ENCODE measurements at regions not wholly inside any gene's neighbourhood (a gene's known extent, or its start where the extent isn't known, plus 50 kb on each side); places are given as distances from the start of the nearest gene placed in this dataset.
"Not testable (repeated sequence)": the region's sequence is repeated elsewhere in the genome, so short reads cannot be mapped to it uniquely, and the experiment has no call there.

DNA sequence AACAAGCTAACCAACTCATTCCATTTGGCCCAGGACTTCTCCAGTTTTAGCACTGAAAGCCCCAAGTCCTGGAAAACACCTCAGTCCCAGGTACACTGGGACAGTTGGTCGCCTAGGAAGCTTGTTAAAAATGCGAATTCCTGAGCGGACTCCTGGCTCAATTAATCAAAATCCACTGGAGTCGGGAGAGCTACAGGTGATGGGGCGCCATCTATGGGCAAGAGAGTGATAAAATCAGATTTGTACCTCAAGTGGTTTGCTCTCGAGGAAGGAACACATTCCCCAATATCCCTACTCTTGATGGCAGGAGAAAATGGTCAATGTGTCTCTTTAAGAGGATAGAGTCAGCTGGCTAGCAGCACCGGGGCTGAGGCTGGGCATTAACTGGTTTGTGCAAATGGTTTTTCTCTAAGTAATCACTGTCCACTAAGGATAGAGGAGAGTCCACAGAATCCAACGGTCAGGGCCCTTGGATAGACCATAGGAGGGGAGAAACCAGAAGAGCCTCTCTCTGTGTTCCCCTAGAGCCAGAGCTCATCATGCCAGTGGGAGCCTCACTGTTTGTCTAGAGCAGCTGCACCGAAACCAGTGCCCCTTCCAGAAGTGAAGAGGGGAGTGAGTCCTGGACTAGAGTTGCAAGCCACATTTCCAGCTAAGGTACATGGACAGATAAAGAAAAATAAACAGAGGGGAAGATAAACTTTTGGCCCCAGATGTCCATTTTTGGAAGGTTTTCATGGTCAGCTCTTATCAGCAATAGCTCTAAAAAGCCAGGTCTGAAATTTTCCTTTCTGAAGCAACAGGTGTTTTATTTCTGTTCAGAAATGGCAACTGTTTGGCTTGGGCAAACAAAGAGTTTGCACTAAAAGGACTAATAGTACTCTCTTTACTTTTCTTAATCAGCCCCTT, 148.5 kb downstream of the TENT5C start:
- ATAC-seq = peak; percentile 20 to 27
- WGBS = 12% methylated on average over 9 of the region's 9 CpGs
- H3K4me1 ChIP-seq (ENCODE audit: control insufficient read depth, insufficient read depth, low read length) = no peaks in the 10 kb centered on the region
- intact Hi-C loops (cut with DNase I) = loop anchor here (2.0 to 10.0 kb wide), 4 partner anchors 140 to 237 kb away; partner anchors contain the start of gene TENT5C (in 1 of the 4)
- DNase-seq = peak; percentile 37 to 70 (median 63)
- no peak overlapping the region for H3K27ac ChIP-seq (ENCODE audit: low read length)
- H3K9me3 ChIP-seq (ENCODE audit: control insufficient read depth, low read length) = no peaks in the 10 kb centered on the region
- no peaks in the 10 kb centered on the region for H3K27me3 ChIP-seq (ENCODE audit: control insufficient read depth, insufficient read depth)
- no peak overlapping the region for H3K4me3 ChIP-seq (ENCODE audit: low read length)

DNA sequence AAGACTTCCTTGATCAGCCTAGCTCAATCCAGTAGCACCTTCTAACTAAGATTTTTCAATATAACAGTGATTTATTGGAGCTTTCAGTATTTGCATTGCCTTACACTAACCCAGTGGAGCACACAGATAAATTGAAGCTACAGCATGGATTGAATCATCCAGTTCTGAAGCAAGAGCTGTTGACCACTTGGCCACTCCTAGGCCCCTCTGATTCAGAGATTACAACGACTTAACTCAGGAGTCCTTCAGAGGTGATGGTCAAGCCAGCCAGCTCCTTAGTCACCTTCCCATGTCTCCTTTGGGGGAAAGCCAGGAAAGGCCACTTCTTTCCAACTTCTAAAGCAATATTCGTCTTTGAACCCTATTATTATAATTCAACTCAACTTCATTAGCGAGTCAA, 151.8 kb downstream of the TENT5C start:
- no peak overlapping the region for H3K27ac ChIP-seq (ENCODE audit: low read length)
- WGBS = 69% methylated on average over 3 of the region's 3 CpGs
- no peaks in the 10 kb centered on the region for H3K9me3 ChIP-seq (ENCODE audit: control insufficient read depth, low read length)
- no peak overlapping the region for H3K4me3 ChIP-seq (ENCODE audit: low read length)
- ATAC-seq (no peak), DNase-seq (no peak)
- intact Hi-C loops (cut with DNase I) = loop anchor here in 3 of 4 donors (2.0 to 10.0 kb wide), 5 partner anchors 143 to 245 kb away; partner anchors contain the start of gene TENT5C (in 2 of the 3)
- no peaks in the 10 kb centered on the region for H3K27me3 ChIP-seq (ENCODE audit: control insufficient read depth, insufficient read depth)
- H3K4me1 ChIP-seq (ENCODE audit: control insufficient read depth, insufficient read depth, low read length) = no peaks in the 10 kb centered on the region

DNA sequence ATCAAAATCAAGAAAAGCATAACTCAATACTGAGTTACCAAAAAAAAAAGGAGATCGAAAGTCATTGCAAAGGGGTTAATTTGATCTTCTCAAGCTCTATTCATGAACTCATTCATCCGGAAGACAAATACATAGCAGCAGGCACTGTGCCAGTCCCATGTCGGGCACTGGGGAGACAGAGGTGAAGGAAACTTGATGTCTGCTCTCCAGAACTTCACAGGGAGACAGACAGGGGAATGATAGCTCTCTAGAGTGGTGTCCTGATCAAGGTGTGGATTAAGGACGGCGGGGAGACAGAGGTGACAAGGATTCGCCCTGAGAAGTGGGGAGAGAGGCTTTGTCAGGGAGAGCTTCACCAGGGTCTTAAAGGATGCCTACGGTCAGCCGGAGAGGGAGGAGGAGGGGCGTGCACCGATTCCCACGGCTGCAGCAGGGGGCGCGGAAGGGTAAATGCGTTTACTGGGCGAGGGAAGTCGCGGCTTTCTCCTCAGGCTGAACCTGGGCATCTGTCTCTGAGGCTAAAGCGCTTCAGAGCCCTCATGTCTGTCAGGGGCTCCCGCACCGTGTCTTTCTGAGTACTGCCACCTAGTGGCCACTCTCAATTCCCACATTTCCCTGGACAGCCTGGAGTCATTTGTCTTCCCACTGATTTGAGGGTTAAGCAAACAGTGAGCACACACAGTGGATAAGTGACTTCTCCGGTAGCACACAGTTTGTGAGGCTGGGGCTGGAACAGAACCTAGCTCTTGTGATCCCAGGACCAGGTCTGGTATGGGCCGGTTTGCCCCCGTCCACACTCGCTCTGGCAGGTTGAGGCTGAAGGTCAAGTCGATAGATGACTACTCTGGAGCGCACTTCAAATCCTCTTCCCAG, 152.8 kb downstream of the TENT5C start:
- H3K9me3 ChIP-seq (ENCODE audit: control insufficient read depth, low read length) = no peaks in the 10 kb centered on the region
- 12% methylated on average over 26 of the region's 26 CpGs for WGBS
- no peaks in the 10 kb centered on the region for H3K27me3 ChIP-seq (ENCODE audit: control insufficient read depth, insufficient read depth)
- peak overlapping the region; percentile 36 for H3K4me3 ChIP-seq (ENCODE audit: low read length)
- intact Hi-C loops (cut with DNase I) = loop anchor here in 3 of 4 donors (2.0 to 10.0 kb wide), 5 partner anchors 144 to 246 kb away; partner anchors contain the start of gene TENT5C (in 2 of the 3)
- no peaks in the 10 kb centered on the region for H3K4me1 ChIP-seq (ENCODE audit: control insufficient read depth, insufficient read depth, low read length)
- DNase-seq (peak; percentile 60 to 76 (median 75)), ATAC-seq (peak; percentile 95 to 96)
- H3K27ac ChIP-seq (ENCODE audit: low read length) = no peak overlapping the region

DNA sequence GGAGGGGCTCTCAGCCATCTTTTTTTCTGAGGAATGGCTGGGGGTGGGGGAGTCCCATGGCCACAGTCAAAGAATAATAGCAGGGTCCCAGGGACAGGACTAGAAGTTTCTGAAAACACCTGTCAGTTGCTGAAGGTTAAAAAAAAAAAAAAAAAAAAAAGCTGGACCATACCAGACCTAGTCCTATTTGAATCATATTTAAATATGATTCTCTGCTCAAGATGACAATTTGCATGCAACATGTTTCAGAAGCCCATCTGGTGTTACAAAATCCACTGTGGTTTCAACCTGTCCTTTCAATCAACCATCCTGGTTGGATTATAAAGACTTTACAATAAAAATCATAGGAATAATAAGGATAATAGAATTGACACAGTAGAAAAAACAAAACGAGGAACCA, 153.7 kb downstream of the TENT5C start:
- Histone ChIP-seq H3K9me3 (ENCODE audit: control insufficient read depth, low read length) (no peaks in the 10 kb centered on the region), H3K4me3 (ENCODE audit: low read length) (no peak overlapping the region), H3K27me3 (ENCODE audit: control insufficient read depth, insufficient read depth) (no peaks in the 10 kb centered on the region), H3K4me1 (ENCODE audit: control insufficient read depth, insufficient read depth, low read length) (no peaks in the 10 kb centered on the region), H3K27ac (ENCODE audit: low read length) (no peak overlapping the region)
- DNase-seq (no peak), ATAC-seq (no peak)
- 57% methylated on average over 1 of the region's 1 CpG for WGBS
- intact Hi-C loops (cut with DNase I) = loop anchor here in 3 of 4 donors (2.0 to 10.0 kb wide), 5 partner anchors 145 to 247 kb away; partner anchors contain the start of gene TENT5C (in 2 of the 3)

DNA sequence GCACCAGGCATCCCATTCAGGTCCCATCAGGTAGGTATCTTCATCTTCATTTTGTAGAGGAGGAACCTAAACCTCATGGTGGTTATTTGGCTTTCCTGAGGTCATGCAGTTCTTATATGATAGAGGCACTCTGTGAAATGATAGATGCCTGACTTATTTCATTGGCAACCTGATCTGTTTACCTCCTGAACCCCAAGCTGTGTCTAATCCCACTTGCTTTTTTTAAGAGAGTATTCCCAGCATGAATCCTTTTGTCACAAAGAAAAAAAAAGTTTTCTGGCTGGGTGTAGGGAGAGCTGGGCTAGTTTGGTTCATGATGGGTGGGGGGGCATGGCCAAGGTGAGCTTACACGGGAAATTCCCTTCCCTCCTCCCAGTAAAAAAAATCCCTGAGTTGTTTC, 154.2 kb downstream of the TENT5C start:
- Histone ChIP-seq H3K27ac (ENCODE audit: low read length) (no peak overlapping the region), H3K27me3 (ENCODE audit: control insufficient read depth, insufficient read depth) (no peaks in the 10 kb centered on the region), H3K9me3 (ENCODE audit: control insufficient read depth, low read length) (no peaks in the 10 kb centered on the region), H3K4me3 (ENCODE audit: low read length) (no peak overlapping the region), H3K4me1 (ENCODE audit: control insufficient read depth, insufficient read depth, low read length) (no peaks in the 10 kb centered on the region)
- WGBS = 71% methylated on average over 1 of the region's 1 CpG
- ATAC-seq (no peak), DNase-seq (no peak)
- intact Hi-C loops (cut with DNase I) = no loop called here

DNA sequence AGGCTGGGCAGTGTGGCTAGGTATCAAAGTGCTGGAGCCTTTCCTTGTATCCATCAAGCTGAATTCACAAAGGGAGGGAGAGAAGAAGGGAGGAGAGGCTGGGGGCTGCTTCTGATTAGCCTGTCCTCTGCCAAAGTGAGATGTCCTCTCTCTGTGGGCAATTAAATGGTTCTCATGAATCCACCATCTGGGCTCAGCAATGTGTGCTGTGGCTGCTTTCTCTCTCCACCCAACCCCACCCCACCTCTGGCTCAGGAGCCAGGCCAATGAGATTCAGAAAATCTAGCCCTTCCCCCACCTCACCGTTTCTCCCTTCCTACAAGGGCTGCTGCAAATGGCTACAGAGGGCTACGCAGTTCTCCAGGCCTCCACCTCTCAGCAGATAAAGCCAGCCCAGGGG, 154.6 kb downstream of the TENT5C start:
- no peak overlapping the region for H3K27ac ChIP-seq (ENCODE audit: low read length)
- DNase-seq (no peak), ATAC-seq (no peak)
- WGBS = 52% methylated on average over 2 of the region's 2 CpGs
- no peaks in the 10 kb centered on the region for H3K4me1 ChIP-seq (ENCODE audit: control insufficient read depth, insufficient read depth, low read length)
- no peaks in the 10 kb centered on the region for H3K27me3 ChIP-seq (ENCODE audit: control insufficient read depth, insufficient read depth)
- no peak overlapping the region for H3K4me3 ChIP-seq (ENCODE audit: low read length)
- intact Hi-C loops (cut with DNase I) = no loop called here
- no peaks in the 10 kb centered on the region for H3K9me3 ChIP-seq (ENCODE audit: control insufficient read depth, low read length)

DNA sequence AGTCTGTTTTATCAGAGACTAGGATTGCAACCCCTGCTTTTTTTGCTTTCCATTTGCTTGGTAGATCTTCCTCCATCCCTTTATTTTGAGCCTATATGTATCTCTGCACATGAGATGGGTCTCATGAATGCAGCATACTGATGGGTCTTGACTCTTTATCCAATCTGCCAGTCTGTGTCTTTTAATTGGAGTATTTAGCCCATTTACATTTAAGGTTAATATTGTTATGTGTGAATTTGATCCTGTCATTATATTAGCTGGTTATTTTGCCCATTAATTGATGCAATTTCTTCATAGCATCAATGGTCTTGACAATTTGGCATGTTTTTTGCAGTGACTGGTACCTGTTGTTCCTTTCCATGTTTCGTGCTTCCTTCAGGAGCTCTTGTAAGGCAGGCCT, 161.7 kb downstream of the GDAP2 start:
- H3K4me3 ChIP-seq (ENCODE audit: low read length); ATAC-seq; H3K4me1 ChIP-seq (ENCODE audit: control insufficient read depth, insufficient read depth, low read length); intact Hi-C loops (cut with DNase I); H3K9me3 ChIP-seq (ENCODE audit: control insufficient read depth, low read length); DNase-seq; H3K27ac ChIP-seq (ENCODE audit: low read length); H3K27me3 ChIP-seq (ENCODE audit: control insufficient read depth, insufficient read depth): not testable (repeated sequence)
- 72% methylated on average over 1 of the region's 1 CpG for WGBS

DNA sequence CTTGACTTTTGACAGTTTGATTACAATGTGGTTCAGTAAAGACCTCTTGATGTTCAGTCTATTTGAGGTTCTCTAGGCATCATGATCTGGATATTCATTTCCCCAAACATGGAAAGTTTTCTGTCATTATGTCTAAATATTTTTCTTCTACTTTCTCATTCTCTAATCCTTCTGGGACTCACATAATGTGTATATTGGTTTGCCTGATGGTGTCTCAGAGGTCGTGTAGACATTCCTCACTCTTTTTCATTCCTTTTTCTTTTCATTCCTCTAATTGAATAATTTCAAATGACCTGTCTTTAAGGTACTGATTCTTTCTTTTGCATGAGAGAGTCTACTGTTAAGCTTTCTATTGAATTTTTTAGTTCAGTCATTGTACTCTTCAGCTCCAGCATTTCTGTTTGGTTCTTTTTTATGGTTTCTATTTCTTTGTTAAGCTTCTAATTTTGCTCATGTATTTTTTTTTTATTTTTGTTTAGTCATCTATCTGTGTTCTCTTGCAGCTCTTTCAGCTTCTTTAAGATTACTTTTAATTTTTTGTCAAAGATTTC, 158.4 kb downstream of the GDAP2 start:
- Histone ChIP-seq H3K4me1 (ENCODE audit: control insufficient read depth, insufficient read depth, low read length) (no peaks in the 10 kb centered on the region), H3K27ac (ENCODE audit: low read length) (no peak overlapping the region), H3K27me3 (ENCODE audit: control insufficient read depth, insufficient read depth) (no peaks in the 10 kb centered on the region), H3K4me3 (ENCODE audit: low read length) (no peak overlapping the region), H3K9me3 (ENCODE audit: control insufficient read depth, low read length) (peaks cover 2% of the 10 kb centered on the region)
- no peak for DNase-seq
- intact Hi-C loops (cut with DNase I) = no loop called here
- 46% methylated on average over 1 of the region's 1 CpG for WGBS
- no peak for ATAC-seq

DNA sequence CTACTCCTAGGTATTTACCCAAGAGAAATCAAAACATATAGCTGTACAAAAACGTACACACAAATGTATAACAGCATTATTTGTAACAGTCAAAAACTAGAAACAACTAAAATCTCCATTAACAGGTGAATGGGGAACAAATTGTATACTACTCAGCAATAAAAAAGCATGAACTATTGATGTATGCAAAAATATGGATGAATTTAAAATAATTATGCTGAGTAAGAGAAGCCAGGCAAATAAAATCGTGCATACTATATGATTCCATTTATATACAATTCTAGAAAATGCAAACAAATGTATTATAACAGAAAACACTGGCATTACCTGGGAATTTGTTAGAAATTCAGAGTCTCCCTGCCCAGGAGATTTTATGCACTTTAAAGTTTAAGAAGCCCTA, 150.1 kb downstream of the GDAP2 start:
- Histone ChIP-seq H3K27ac (ENCODE audit: low read length) (no peak overlapping the region), H3K27me3 (ENCODE audit: control insufficient read depth, insufficient read depth) (no peaks in the 10 kb centered on the region), H3K4me1 (ENCODE audit: control insufficient read depth, insufficient read depth, low read length) (no peaks in the 10 kb centered on the region), H3K9me3 (ENCODE audit: control insufficient read depth, low read length) (no peaks in the 10 kb centered on the region), H3K4me3 (ENCODE audit: low read length) (no peak overlapping the region)
- ATAC-seq (no peak), DNase-seq (no peak)
- intact Hi-C loops (cut with DNase I) = no loop called here
- WGBS = 78% methylated on average over 2 of the region's 2 CpGs

DNA sequence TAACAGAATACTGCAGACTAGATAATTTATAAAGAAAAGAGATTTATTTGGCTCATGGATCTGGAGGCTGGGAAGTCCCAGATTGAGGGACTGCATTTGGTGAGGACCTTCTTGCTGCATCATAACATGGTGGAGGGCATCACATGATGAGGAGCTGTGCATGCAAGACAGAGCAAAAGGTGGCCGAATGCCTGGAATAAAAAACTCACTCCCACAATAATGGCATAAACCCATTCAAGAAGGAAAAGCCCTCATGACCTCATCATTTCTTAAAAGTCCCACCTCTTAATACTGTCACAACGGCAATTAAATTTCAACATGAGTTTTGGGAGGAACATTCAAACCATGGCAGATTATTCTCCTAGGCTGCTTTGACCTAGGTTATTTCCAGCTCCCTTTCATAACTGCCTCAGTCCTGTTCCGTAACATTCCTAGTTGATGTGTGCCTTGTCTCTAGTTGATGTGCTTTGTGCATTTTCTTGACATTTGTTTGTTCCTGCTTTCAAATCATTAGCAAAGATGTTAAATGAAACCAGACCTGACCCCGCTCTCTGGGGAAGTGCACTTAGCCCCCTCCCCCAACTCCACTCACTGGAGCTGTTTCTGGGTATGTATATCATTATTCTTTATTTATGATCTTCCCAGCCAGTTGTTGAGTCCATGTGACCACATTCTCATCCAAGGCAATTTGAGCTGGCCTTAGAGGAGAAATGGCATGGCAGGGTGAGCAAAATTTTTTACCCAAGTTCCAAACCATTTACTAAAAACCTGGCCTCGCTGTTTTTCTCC, 148.5 kb downstream of the GDAP2 start:
- H3K4me3 ChIP-seq (ENCODE audit: low read length) = no peak overlapping the region
- DNase-seq (no peak), ATAC-seq (no peak)
- no peaks in the 10 kb centered on the region for H3K4me1 ChIP-seq (ENCODE audit: control insufficient read depth, insufficient read depth, low read length)
- WGBS = 73% methylated on average over 5 of the region's 5 CpGs
- no peak overlapping the region for H3K27ac ChIP-seq (ENCODE audit: low read length)
- no peaks in the 10 kb centered on the region for H3K27me3 ChIP-seq (ENCODE audit: control insufficient read depth, insufficient read depth)
- no peaks in the 10 kb centered on the region for H3K9me3 ChIP-seq (ENCODE audit: control insufficient read depth, low read length)
- intact Hi-C loops (cut with DNase I) = no loop called here
